ENCODE measurements at regions not wholly inside any gene's neighbourhood (a gene's known extent, or its start where the extent isn't known, plus 50 kb on each side); places are given as distances from the start of the nearest gene placed in this dataset.

DNA sequence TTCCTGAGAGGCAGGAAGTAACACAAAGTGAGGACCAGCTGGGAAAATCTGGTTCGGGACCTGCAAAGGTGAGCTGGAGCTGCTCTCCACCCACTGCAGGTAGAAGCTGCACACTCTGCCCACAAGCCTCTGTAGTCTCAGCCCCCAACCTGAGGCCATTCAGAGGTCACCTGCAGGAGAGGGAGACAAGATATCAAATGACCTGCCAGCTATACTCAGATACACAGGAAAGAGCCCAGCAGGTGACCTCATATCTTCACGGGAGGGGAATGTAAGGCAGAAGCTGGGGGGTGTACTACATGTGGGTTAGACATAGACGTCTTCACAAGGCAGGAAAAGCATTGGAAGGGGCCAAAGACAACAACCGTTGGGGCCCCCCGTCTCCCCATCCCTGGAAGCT, 86.1 kb downstream of the APIP start:
- ChIA-PET CTCF (interaction anchor here (0.9 kb wide), 1 partner anchor 11 kb away, joined by 4 read pairs; no protein-coding TSS in a partner anchor), RAD21 (ENCODE audit: low non-redundant PET in 1 of 2, low total read pairs in 2 of 2, uncharacterized antibody in 2 of 2, unreplicated experiment in 2 of 2) (no interaction called here), POLR2A (no interaction called here)
- DNase-seq (ENCODE audit: low read depth, low spot score): no peak
- Histone ChIP-seq H2AFZ (ENCODE audit: low read depth, low read length, poor library complexity, severe bottlenecking) (no peak overlapping the region), H3K4me3 (replicated peaks in 1 of 2; ENCODE audit: low read depth in 1 of 2, low read length in 2 of 2) (no peak overlapping the region), H4K20me1 (ENCODE audit: insufficient read depth) (no peaks in the 10 kb centered on the region), H3K9ac (ENCODE audit: low read length) (no peak overlapping the region), H3K4me1 (ENCODE audit: control insufficient read depth in 1 of 2, insufficient read depth in 2 of 2, low read length in 2 of 2) (peaks cover 10 to 38% of the 10 kb centered on the region in 2 experiments; a peak in 3 of 4 replicates), H3K36me3 (ENCODE audit: control insufficient read depth in 1 of 2, insufficient read depth in 2 of 2, low read length in 2 of 2) (no peaks in the 10 kb centered on the region), H3K4me2 (ENCODE audit: low read length) (peak overlapping the region; percentile 34), H3K79me2 (ENCODE audit: insufficient read depth, low read length) (no peaks in the 10 kb centered on the region), H3K9me2 (ENCODE audit: insufficient read depth) (no peaks in the 10 kb centered on the region), H3K27me3 (ENCODE audit: insufficient read depth, low read length) (no peaks in the 10 kb centered on the region), H3K27ac (ENCODE audit: low read depth, low read length) (no peak overlapping the region), H3K9me3 (ENCODE audit: control insufficient read depth in 1 of 2, insufficient read depth in 1 of 2, low read depth in 1 of 2, low read length in 2 of 2) (no peaks in the 10 kb centered on the region)
- TF ChIP-seq FOSL1 (IDR thresholded peaks at IDR 0.05; ENCODE audit: low read depth): no peak
- TF ChIP-seq, protein P1, sequence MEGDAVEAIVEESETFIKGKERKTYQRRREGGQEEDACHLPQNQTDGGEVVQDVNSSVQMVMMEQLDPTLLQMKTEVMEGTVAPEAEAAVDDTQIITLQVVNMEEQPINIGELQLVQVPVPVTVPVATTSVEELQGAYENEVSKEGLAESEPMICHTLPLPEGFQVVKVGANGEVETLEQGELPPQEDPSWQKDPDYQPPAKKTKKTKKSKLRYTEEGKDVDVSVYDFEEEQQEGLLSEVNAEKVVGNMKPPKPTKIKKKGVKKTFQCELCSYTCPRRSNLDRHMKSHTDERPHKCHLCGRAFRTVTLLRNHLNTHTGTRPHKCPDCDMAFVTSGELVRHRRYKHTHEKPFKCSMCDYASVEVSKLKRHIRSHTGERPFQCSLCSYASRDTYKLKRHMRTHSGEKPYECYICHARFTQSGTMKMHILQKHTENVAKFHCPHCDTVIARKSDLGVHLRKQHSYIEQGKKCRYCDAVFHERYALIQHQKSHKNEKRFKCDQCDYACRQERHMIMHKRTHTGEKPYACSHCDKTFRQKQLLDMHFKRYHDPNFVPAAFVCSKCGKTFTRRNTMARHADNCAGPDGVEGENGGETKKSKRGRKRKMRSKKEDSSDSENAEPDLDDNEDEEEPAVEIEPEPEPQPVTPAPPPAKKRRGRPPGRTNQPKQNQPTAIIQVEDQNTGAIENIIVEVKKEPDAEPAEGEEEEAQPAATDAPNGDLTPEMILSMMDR (IDR thresholded peaks at IDR 0.05 in 2 of 3, conservative IDR thresholded peaks at IDR 0.05 in 1 of 3; ENCODE audit: borderline replicate concordance in 1 of 3, insufficient read depth in 1 of 3, low read depth in 2 of 3, low read length in 2 of 3): no peak
- no peak for TF ChIP-seq YY1 (IDR thresholded peaks at IDR 0.05; ENCODE audit: extremely low read depth, insufficient replicate concordance, low read depth, low read length)
- no peak for TF ChIP-seq ELF1 (IDR thresholded peaks at IDR 0.05; ENCODE audit: borderline replicate concordance, low read depth)
- no peak for TF ChIP-seq SIN3A (IDR thresholded peaks at IDR 0.05; ENCODE audit: low read depth)
- no peak for TF ChIP-seq EGR1 (IDR thresholded peaks at IDR 0.05; ENCODE audit: low read depth)
- no peak for TF ChIP-seq RAD21 (IDR thresholded peaks at IDR 0.05; ENCODE audit: low read depth)
- no peak for TF ChIP-seq TCF7L2 (IDR thresholded peaks at IDR 0.05; ENCODE audit: borderline replicate concordance, extremely low read depth, insufficient read depth, insufficient read length)
- no peak for TF ChIP-seq SP1 (IDR thresholded peaks at IDR 0.05; ENCODE audit: low read depth)
- TF ChIP-seq, protein P2, sequence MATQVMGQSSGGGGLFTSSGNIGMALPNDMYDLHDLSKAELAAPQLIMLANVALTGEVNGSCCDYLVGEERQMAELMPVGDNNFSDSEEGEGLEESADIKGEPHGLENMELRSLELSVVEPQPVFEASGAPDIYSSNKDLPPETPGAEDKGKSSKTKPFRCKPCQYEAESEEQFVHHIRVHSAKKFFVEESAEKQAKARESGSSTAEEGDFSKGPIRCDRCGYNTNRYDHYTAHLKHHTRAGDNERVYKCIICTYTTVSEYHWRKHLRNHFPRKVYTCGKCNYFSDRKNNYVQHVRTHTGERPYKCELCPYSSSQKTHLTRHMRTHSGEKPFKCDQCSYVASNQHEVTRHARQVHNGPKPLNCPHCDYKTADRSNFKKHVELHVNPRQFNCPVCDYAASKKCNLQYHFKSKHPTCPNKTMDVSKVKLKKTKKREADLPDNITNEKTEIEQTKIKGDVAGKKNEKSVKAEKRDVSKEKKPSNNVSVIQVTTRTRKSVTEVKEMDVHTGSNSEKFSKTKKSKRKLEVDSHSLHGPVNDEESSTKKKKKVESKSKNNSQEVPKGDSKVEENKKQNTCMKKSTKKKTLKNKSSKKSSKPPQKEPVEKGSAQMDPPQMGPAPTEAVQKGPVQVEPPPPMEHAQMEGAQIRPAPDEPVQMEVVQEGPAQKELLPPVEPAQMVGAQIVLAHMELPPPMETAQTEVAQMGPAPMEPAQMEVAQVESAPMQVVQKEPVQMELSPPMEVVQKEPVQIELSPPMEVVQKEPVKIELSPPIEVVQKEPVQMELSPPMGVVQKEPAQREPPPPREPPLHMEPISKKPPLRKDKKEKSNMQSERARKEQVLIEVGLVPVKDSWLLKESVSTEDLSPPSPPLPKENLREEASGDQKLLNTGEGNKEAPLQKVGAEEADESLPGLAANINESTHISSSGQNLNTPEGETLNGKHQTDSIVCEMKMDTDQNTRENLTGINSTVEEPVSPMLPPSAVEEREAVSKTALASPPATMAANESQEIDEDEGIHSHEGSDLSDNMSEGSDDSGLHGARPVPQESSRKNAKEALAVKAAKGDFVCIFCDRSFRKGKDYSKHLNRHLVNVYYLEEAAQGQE (IDR thresholded peaks at IDR 0.05; ENCODE audit: low read depth): no peak
- no peak for TF ChIP-seq EZH2 (IDR thresholded peaks at IDR 0.05)
- TF ChIP-seq EZH2phosphoT487 (IDR thresholded peaks at IDR 0.05; ENCODE audit: borderline replicate concordance): no peak
- TF ChIP-seq ZNF274 (IDR thresholded peaks at IDR 0.05; ENCODE audit: low read depth, low read length): no peak
- TF ChIP-seq CEBPB (IDR thresholded peaks at IDR 0.05; ENCODE audit: low read depth): no peak
- TF ChIP-seq, protein P3, sequence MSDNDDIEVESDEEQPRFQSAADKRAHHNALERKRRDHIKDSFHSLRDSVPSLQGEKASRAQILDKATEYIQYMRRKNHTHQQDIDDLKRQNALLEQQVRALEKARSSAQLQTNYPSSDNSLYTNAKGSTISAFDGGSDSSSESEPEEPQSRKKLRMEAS (IDR thresholded peaks at IDR 0.05): no peak
- no peak for TF ChIP-seq JUND (IDR thresholded peaks at IDR 0.05)
- no peak for TF ChIP-seq ZFX (IDR thresholded peaks at IDR 0.05)
- peak; percentile 15; the same call in 1 of the 2 replicates for ATAC-seq
- intact Hi-C loops (cut with micrococcal nuclease): no loop called here
- BruUV-seq (replicated peaks): no TSS peak
